SK-N-SH treated with all-trans-retinoic acid at 6 μM for 48 hours (cell line): ENCODE measurements at regions not wholly inside any gene's neighbourhood (a gene's known extent, or its start where the extent isn't known, plus 50 kb on each side); places are given as distances from the start of the nearest gene placed in this dataset.

Experiments used
- ATAC-seq: fragments of 200-7000 bp; cut with Tn5 transposase; 3 replicates; pipeline ENCODE4 v1.9.1; 2020; ENCODE audit warnings: mild to moderate bottlenecking, moderate library complexity
- ARNTL ChIP-seq: fragments of 450-650 bp; formaldehyde crosslinking; IDR thresholded peaks from 2 replicates; pipeline ENCODE4 v1.5.0; 2020; ENCODE audit warnings: low read depth, mild to moderate bottlenecking, moderate library complexity, borderline replicate concordance
- BACH2 ChIP-seq: fragments of 250-450 bp; sonication (Bioruptor Pico); IDR thresholded peaks from 2 replicates; pipeline ENCODE4 v1.9.0; 2021; ENCODE audit warnings: mild to moderate bottlenecking, borderline replicate concordance
- CSRNP3 ChIP-seq: fragments of 250-450 bp; sonication (Bioruptor Pico); IDR thresholded peaks from 2 replicates; pipeline ENCODE4 v1.5.1; 2021; ENCODE audit warnings: mild to moderate bottlenecking, moderate library complexity
- ESRRG ChIP-seq: fragments of 250-450 bp; sonication (Bioruptor Pico); IDR thresholded peaks from 2 replicates; pipeline ENCODE4 v1.6.1; 2021; ENCODE audit warnings: mild to moderate bottlenecking
- GLIS3 ChIP-seq: fragments of 250-450 bp; sonication (Bioruptor Pico); IDR thresholded peaks from 2 replicates; pipeline ENCODE4 v1.5.0; 2020; ENCODE audit warnings: mild to moderate bottlenecking, moderate library complexity
- ISL1 ChIP-seq: fragments of 250-450 bp; sonication (Bioruptor Pico); IDR thresholded peaks from 2 replicates; pipeline ENCODE4 v2.1.2; 2022; ENCODE audit warnings: mild to moderate bottlenecking, moderate library complexity
- OSR1 ChIP-seq: fragments of 250-450 bp; sonication (Bioruptor Pico); IDR thresholded peaks from 2 replicates; pipeline ENCODE4 v1.8.0; 2022; ENCODE audit warnings: moderate library complexity, mild to moderate bottlenecking, inconsistent platforms
- POU6F1 ChIP-seq: fragments of 250-450 bp; sonication (Bioruptor Pico); IDR thresholded peaks from 2 replicates; pipeline ENCODE4 v1.8.0; 2021; ENCODE audit warnings: low read depth, mild to moderate bottlenecking, moderate library complexity, borderline replicate concordance
- PPARA ChIP-seq: fragments of 250-450 bp; sonication (Bioruptor Pico); IDR thresholded peaks from 2 replicates; pipeline ENCODE4 v1.5.0; 2020; ENCODE audit warnings: mild to moderate bottlenecking, borderline replicate concordance
- RARB ChIP-seq: fragments of 250-450 bp; sonication (Bioruptor Pico); IDR thresholded peaks from 2 replicates; pipeline ENCODE4 v1.8.0; 2021; ENCODE audit warnings: mild to moderate bottlenecking, moderate library complexity
- SNAI2 ChIP-seq: fragments of 250-450 bp; sonication (Bioruptor Pico); IDR thresholded peaks from 2 replicates; pipeline ENCODE4 v1.5.0; 2020; ENCODE audit warnings: mild to moderate bottlenecking, moderate library complexity
- TCF4 ChIP-seq: fragments of 250-450 bp; sonication (Bioruptor Pico); IDR thresholded peaks from 2 replicates; pipeline ENCODE4 v1.8.0; 2021; ENCODE audit warnings: mild to moderate bottlenecking, moderate library complexity, borderline replicate concordance
- ZC3H10 ChIP-seq: fragments of 250-450 bp; sonication (Bioruptor Pico); IDR thresholded peaks from 2 replicates; pipeline ENCODE4 v1.5.1; 2021; ENCODE audit warnings: mild to moderate bottlenecking, moderate library complexity
- ZFP3 ChIP-seq: fragments of 250-450 bp; sonication (Bioruptor Pico); IDR thresholded peaks from 2 replicates; pipeline ENCODE4 v1.5.0; 2020; ENCODE audit warnings: mild to moderate bottlenecking, moderate library complexity
- ZFP30 ChIP-seq: fragments of 450-650 bp; formaldehyde crosslinking; IDR thresholded peaks from 2 replicates; pipeline ENCODE4 v1.5.0; 2022; ENCODE audit warnings: mild to moderate bottlenecking, moderate library complexity
- ZNF8 ChIP-seq: fragments of 450-650 bp; formaldehyde crosslinking; IDR thresholded peaks from 2 replicates; pipeline ENCODE4 v1.5.0; 2020; ENCODE audit warnings: mild to moderate bottlenecking, moderate library complexity
- TF ChIP-seq, protein P1 (sequence below): fragments of 250-450 bp; sonication (Bioruptor Pico); IDR thresholded peaks from 2 replicates; pipeline ENCODE4 v1.5.0; 2020; ENCODE audit warnings: mild to moderate bottlenecking, moderate library complexity
- TF ChIP-seq, protein P2 (sequence below): fragments of 250-450 bp; sonication (Bioruptor Pico); IDR thresholded peaks from 2 replicates; pipeline ENCODE4 v1.5.1; 2020; ENCODE audit warnings: low read depth, mild to moderate bottlenecking, moderate library complexity

- TF ChIP-seq GLIS3 (CRISPR knock-in tag) (no peak), OSR1 (CRISPR knock-in tag) (no peak), POU6F1 (CRISPR knock-in tag) (no peak), ISL1 (CRISPR knock-in tag) (no peak), ZFP30 (CRISPR knock-in tag) (no peak), ZC3H10 (CRISPR knock-in tag) (no peak), ZFP3 (CRISPR knock-in tag) (no peak), ARNTL (CRISPR knock-in tag) (no peak), ZNF8 (CRISPR knock-in tag) (no peak), BACH2 (CRISPR knock-in tag) (no peak), CSRNP3 (CRISPR knock-in tag) (no peak), TCF4 (no peak), RARB (no peak), SNAI2 (CRISPR knock-in tag) (no peak), ESRRG (no peak)
- TF ChIP-seq, protein P1, sequence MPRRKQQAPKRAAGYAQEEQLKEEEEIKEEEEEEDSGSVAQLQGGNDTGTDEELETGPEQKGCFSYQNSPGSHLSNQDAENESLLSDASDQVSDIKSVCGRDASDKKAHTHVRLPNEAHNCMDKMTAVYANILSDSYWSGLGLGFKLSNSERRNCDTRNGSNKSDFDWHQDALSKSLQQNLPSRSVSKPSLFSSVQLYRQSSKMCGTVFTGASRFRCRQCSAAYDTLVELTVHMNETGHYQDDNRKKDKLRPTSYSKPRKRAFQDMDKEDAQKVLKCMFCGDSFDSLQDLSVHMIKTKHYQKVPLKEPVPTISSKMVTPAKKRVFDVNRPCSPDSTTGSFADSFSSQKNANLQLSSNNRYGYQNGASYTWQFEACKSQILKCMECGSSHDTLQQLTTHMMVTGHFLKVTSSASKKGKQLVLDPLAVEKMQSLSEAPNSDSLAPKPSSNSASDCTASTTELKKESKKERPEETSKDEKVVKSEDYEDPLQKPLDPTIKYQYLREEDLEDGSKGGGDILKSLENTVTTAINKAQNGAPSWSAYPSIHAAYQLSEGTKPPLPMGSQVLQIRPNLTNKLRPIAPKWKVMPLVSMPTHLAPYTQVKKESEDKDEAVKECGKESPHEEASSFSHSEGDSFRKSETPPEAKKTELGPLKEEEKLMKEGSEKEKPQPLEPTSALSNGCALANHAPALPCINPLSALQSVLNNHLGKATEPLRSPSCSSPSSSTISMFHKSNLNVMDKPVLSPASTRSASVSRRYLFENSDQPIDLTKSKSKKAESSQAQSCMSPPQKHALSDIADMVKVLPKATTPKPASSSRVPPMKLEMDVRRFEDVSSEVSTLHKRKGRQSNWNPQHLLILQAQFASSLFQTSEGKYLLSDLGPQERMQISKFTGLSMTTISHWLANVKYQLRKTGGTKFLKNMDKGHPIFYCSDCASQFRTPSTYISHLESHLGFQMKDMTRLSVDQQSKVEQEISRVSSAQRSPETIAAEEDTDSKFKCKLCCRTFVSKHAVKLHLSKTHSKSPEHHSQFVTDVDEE (CRISPR knock-in tag), result no peak
- no peak for ATAC-seq
These were observed 697.0 kb upstream of the ID2 start for GRCh38 chr2:7984693-7985353.

DNA sequence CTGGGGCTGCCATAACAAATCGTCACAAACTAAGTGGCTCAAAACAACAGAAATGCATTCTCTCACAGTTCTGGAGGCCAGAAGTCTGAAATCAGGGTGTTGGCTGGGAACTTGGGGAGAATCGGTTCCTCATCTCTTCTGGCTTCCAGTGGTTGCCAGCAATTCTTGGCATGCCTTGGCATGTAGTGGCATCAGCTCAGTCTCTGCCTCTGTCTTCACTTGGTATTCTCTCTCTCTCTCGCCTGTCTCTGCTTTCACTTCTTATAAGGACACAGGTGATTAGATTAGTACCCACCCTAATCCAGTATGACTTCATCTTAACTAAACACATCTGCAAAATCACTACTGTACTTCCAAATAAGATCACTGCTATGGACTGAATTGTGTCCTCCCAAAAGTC is 695.4 kb upstream of the ID2 start:
- ATAC-seq, result no peak
- TF ChIP-seq PPARA, result no peak
- TF ChIP-seq ZFP30 (CRISPR knock-in tag), result no peak
- TF ChIP-seq ZFP3 (CRISPR knock-in tag), result no peak
- TF ChIP-seq, protein P1 (CRISPR knock-in tag), result no peak
- TF ChIP-seq SNAI2 (CRISPR knock-in tag), result no peak
- no peak for TF ChIP-seq BACH2 (CRISPR knock-in tag)
- TF ChIP-seq ARNTL (CRISPR knock-in tag), result no peak
- no peak for TF ChIP-seq ISL1 (CRISPR knock-in tag)
- TF ChIP-seq ESRRG, result no peak
- no peak for TF ChIP-seq ZC3H10 (CRISPR knock-in tag)
- no peak for TF ChIP-seq CSRNP3 (CRISPR knock-in tag)
- TF ChIP-seq, protein P2, sequence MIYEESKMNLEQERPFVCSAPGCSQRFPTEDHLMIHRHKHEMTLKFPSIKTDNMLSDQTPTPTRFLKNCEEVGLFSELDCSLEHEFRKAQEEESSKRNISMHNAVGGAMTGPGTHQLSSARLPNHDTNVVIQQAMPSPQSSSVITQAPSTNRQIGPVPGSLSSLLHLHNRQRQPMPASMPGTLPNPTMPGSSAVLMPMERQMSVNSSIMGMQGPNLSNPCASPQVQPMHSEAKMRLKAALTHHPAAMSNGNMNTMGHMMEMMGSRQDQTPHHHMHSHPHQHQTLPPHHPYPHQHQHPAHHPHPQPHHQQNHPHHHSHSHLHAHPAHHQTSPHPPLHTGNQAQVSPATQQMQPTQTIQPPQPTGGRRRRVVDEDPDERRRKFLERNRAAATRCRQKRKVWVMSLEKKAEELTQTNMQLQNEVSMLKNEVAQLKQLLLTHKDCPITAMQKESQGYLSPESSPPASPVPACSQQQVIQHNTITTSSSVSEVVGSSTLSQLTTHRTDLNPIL, result no peak
